ENCODE measurements at regions not wholly inside any gene's neighbourhood (a gene's known extent, or its start where the extent isn't known, plus 50 kb on each side); places are given as distances from the start of the nearest gene placed in this dataset.

DNA sequence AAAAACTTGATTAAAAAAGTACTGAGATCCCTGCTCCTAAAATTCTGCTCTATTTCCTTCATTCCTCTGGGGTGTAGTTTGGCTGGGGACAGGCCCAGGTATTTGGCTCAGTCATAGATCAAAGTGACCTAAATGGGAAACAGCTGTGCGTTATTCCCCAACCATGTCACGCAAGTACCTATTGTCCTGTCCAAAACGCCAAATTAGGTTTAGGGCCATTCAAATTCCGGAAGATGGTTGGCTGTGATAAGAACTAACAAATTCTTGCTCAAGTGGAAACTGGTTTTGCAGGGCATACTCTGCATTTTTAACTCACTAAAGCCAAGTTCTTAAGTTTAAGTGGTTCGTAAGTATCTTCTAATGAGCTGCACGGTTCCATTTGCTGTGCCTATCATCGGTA is 147.6 kb upstream of the TMEM170B start:
- ChIA-PET POLR2A (no interaction called here), CTCF (no interaction called here)
- TF ChIP-seq, protein P1, sequence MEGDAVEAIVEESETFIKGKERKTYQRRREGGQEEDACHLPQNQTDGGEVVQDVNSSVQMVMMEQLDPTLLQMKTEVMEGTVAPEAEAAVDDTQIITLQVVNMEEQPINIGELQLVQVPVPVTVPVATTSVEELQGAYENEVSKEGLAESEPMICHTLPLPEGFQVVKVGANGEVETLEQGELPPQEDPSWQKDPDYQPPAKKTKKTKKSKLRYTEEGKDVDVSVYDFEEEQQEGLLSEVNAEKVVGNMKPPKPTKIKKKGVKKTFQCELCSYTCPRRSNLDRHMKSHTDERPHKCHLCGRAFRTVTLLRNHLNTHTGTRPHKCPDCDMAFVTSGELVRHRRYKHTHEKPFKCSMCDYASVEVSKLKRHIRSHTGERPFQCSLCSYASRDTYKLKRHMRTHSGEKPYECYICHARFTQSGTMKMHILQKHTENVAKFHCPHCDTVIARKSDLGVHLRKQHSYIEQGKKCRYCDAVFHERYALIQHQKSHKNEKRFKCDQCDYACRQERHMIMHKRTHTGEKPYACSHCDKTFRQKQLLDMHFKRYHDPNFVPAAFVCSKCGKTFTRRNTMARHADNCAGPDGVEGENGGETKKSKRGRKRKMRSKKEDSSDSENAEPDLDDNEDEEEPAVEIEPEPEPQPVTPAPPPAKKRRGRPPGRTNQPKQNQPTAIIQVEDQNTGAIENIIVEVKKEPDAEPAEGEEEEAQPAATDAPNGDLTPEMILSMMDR (IDR thresholded peaks at IDR 0.05; ENCODE audit: insufficient read depth, low read depth, low read length): no peak
- no peak for DNase-seq (ENCODE audit: low read depth)
- H3K4me3 ChIP-seq (ENCODE audit: low read depth, low read length): no peak overlapping the region
- H3K36me3 ChIP-seq (ENCODE audit: control insufficient read depth, insufficient read depth, low read length): no peaks in the 10 kb centered on the region
- H3K27me3 ChIP-seq (ENCODE audit: control insufficient read depth, insufficient read depth, low read length): no peaks in the 10 kb centered on the region

DNA sequence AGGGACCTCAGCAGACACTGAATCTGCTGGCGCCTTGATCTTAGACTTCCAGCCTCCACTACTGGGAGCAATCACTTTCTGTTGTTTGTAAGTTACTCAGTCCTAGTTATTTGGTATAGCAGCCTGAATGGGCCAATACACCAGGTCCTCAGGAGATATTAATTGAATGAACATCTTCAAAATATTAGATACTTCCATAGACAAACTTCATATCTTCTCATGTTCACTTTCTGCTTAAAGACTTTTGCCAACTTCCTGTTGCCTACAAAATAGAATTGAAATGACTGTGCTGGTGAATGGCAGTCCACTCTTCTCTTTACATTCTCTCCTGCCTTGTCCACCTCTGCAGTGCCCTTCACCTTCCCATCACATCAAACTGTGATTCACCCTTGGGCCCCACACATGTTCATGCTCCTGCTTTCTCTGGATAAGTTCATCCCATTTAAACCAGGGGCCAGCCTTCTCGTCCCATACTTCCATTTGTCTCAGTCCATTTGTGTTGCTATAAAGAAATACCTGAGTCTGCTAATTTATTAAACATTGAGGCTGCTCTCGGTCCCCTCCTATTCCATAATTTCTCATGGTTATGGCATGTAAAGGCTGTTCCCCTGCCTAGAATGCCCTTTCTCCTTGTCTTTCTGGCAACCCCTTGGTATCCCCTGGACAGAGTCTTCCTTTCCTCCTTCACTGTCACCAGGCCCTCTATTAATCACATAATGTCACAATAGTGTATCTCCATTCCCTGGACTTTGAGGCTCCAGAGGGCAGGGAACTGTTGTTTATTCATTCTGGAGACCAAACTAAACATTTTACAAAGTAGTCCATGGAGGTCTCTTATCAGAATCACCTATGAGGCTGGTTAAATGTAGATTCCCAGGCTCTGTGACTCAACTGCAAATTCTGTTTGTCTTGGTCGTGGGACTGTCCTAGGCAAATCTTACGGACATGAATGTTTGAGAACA is 148.3 kb upstream of the TMEM170B start:
- TF ChIP-seq, protein P1 (IDR thresholded peaks at IDR 0.05; ENCODE audit: insufficient read depth, low read depth, low read length): no peak
- Histone ChIP-seq H3K36me3 (ENCODE audit: control insufficient read depth, insufficient read depth, low read length) (no peaks in the 10 kb centered on the region), H3K27me3 (ENCODE audit: control insufficient read depth, insufficient read depth, low read length) (no peaks in the 10 kb centered on the region), H3K4me3 (ENCODE audit: low read depth, low read length) (no peak overlapping the region)
- DNase-seq (ENCODE audit: low read depth): no peak
- CTCF ChIA-PET: no interaction called here
- POLR2A ChIA-PET: no interaction called here

DNA sequence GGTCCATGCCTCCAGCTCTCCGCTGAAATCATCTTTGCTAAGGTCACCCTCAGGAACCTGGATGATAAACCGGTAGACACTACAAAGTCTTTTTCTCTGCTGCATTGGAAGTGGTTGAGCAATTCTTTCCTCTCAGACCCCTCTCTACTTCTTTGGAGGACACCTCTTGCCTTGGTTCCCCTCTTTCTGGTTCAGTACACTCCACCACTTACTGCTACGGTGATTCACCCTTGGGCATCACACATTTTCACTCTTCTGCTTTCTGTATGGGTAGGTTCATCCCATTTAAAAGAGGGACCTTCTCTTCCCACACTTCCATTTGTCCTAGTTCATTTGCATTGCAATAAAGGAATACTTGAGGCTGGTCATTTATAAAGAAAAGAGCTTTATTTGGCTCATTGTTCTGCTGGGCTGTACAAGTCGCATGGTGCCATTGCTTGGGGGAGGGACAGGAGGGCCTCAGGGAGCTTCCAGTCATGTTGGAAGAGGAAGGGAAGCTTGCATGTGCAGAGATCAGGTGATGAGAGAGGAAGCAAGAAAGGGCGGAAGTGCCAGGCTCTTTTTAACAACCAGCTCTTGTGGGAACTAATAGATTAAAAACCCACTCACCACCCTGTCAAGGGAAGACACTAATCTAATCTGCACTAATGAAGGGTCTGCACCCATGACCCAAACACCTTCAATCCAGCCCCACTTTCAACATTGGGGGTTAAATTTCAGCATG is 149.7 kb upstream of the TMEM170B start:
- H3K4me3 ChIP-seq (ENCODE audit: low read depth, low read length): no peak overlapping the region
- CTCF ChIA-PET: interaction anchor here (0.6 to 0.7 kb wide), 2 partner anchors 16 to 35 kb away, joined by 3 read pairs; no protein-coding TSS in a partner anchor
- POLR2A ChIA-PET: no interaction called here

DNA sequence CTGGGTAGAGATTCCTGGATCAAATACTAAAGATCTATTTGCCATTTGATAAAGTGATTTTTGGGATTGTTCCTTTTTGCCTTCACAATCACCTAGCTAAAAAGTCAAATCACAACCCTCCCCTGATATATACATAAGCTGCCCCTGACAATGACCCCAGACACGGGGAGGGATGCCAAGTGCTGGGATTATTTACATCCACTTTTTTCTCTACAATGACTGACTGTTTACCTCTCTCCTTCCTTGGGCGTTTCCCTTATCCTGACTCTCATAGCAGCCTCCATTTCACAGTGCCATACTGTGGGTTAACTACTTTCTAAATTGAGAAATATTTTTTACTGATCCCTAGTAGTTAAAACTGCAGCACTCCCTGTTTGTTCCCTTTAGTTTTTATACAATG is 150.8 kb upstream of the TMEM170B start:
- POLR2A ChIA-PET: no interaction called here
- Histone ChIP-seq H3K27me3 (ENCODE audit: control insufficient read depth, insufficient read depth, low read length) (no peaks in the 10 kb centered on the region), H3K4me3 (ENCODE audit: low read depth, low read length) (no peak overlapping the region), H3K36me3 (ENCODE audit: control insufficient read depth, insufficient read depth, low read length) (no peaks in the 10 kb centered on the region)
- TF ChIP-seq, protein P1 (IDR thresholded peaks at IDR 0.05; ENCODE audit: insufficient read depth, low read depth, low read length): no peak
- DNase-seq (ENCODE audit: low read depth): no peak
- CTCF ChIA-PET: no interaction called here

More for the DNA sequence above, 149.7 kb upstream of the TMEM170B start:
- H3K36me3 ChIP-seq (ENCODE audit: control insufficient read depth, insufficient read depth, low read length): no peaks in the 10 kb centered on the region
- TF ChIP-seq, protein P1 (IDR thresholded peaks at IDR 0.05; ENCODE audit: insufficient read depth, low read depth, low read length): no peak
- H3K27me3 ChIP-seq (ENCODE audit: control insufficient read depth, insufficient read depth, low read length): no peaks in the 10 kb centered on the region
- no peak for DNase-seq (ENCODE audit: low read depth)

DNA sequence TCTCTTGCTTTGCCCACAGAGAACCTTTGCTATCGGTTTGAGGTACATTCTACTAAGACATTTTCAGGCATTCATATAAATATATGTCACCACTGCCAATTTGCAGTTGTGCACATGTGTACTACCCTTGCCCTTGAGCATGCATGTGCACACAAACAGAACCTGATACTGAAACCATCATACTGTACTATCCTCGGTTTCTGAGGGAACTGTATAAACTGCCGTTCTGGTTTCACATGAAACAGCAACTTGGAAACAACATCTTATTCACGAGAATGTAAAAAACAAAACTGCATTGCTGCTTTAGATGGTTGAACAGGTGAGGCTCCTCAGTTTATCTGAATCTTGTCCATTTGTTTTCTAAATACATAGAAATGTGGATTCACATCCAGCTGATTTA is 151.2 kb upstream of the TMEM170B start:
- no peak for DNase-seq (ENCODE audit: low read depth)
- Histone ChIP-seq H3K4me3 (ENCODE audit: low read depth, low read length) (no peak overlapping the region), H3K36me3 (ENCODE audit: control insufficient read depth, insufficient read depth, low read length) (no peaks in the 10 kb centered on the region), H3K27me3 (ENCODE audit: control insufficient read depth, insufficient read depth, low read length) (no peaks in the 10 kb centered on the region)
- ChIA-PET CTCF (no interaction called here), POLR2A (no interaction called here)
- TF ChIP-seq, protein P1 (IDR thresholded peaks at IDR 0.05; ENCODE audit: insufficient read depth, low read depth, low read length): no peak
